IgD-negative memory B cell (primary cell): ENCODE measurements at regions not wholly inside any gene's neighbourhood (a gene's known extent, or its start where the extent isn't known, plus 50 kb on each side); places are given as distances from the start of the nearest gene placed in this dataset.

Experiments
- H3K27ac Mint-ChIP-seq, 3 donors: one replicate each; pipeline ENCODE4 v1.8.0; 2020 to 2022; ENCODE audit warnings: mild to moderate bottlenecking in 3 of 3, mixed read lengths in 3 of 3, moderate library complexity in 1 of 3
- H3K27me3 Mint-ChIP-seq: one replicate; pipeline ENCODE4 v1.8.0; 2021; ENCODE audit warnings: mixed read lengths
- H3K36me3 Mint-ChIP-seq: one replicate; pipeline ENCODE4 v1.8.0; 2020; ENCODE audit warnings: mild to moderate bottlenecking, mixed read lengths
- H3K4me1 Mint-ChIP-seq, 3 donors: one replicate each; pipeline ENCODE4 v1.8.0; 2020 to 2022; ENCODE audit warnings: mixed read lengths in 3 of 3, mild to moderate bottlenecking in 1 of 3
- H3K4me3 Mint-ChIP-seq, 4 donors: one replicate each; pipeline ENCODE4 v1.8.0; 2020 to 2022; ENCODE audit warnings: mild to moderate bottlenecking in 4 of 4, mixed read lengths in 4 of 4, moderate library complexity in 3 of 4
- H3K9me3 Mint-ChIP-seq, 3 donors: one replicate each; pipeline ENCODE4 v1.8.0; 2020 to 2021; ENCODE audit warnings: mixed read lengths in 3 of 3, mild to moderate bottlenecking in 1 of 3

GRCh38 chr3:9301091-9301490 is 51.6 kb upstream of the SRGAP3 start:
- no peaks in the 10 kb centered on the region for H3K36me3 Mint-ChIP-seq
- no peak overlapping the region for H3K27ac Mint-ChIP-seq
- peaks cover 0 to 4% (median 2%) of the 10 kb centered on the region in 3 donors for H3K4me1 Mint-ChIP-seq
- peaks cover 18% of the 10 kb centered on the region for H3K27me3 Mint-ChIP-seq
- no peak overlapping the region for H3K4me3 Mint-ChIP-seq
- H3K9me3 Mint-ChIP-seq: peaks cover 0 to 3% (median 0%) of the 10 kb centered on the region in 3 donors

- H3K27me3 Mint-ChIP-seq: peaks cover 16% of the 10 kb centered on the region
- no peak overlapping the region for H3K27ac Mint-ChIP-seq
- H3K4me1 Mint-ChIP-seq: peaks cover 0 to 4% (median 2%) of the 10 kb centered on the region in 3 donors
- H3K9me3 Mint-ChIP-seq: peaks cover 0 to 3% (median 0%) of the 10 kb centered on the region in 3 donors
- H3K36me3 Mint-ChIP-seq: no peaks in the 10 kb centered on the region
- H3K4me3 Mint-ChIP-seq: no peak overlapping the region
These were observed 52.4 kb upstream of the SRGAP3 start for GRCh38 chr3:9301798-9302197.

GRCh38 chr3:9302425-9303181 is 53.2 kb upstream of the SRGAP3 start:
- Mint-ChIP-seq H3K27ac (no peak overlapping the region), H3K27me3 (peaks cover 15% of the 10 kb centered on the region)

GRCh38 chr3:9308298-9308990 is 54.4 kb upstream of the THUMPD3 start:
- no peak overlapping the region for H3K4me3 Mint-ChIP-seq
- no peaks in the 10 kb centered on the region for H3K9me3 Mint-ChIP-seq
- H3K4me1 Mint-ChIP-seq: no peaks in the 10 kb centered on the region
- H3K36me3 Mint-ChIP-seq: no peaks in the 10 kb centered on the region
- no peak overlapping the region for H3K27ac Mint-ChIP-seq
- H3K27me3 Mint-ChIP-seq: peaks cover 3% of the 10 kb centered on the region

More at GRCh38 chr3:9302425-9303181, 53.2 kb upstream of the SRGAP3 start:
- H3K4me1 Mint-ChIP-seq: peaks cover 0 to 4% (median 2%) of the 10 kb centered on the region in 3 donors
- no peaks in the 10 kb centered on the region for H3K36me3 Mint-ChIP-seq
- H3K4me3 Mint-ChIP-seq: peak overlapping the region in 1 of 4 donors; percentile 49
- peaks cover 0 to 3% (median 0%) of the 10 kb centered on the region in 3 donors for H3K9me3 Mint-ChIP-seq

GRCh38 chr3:9310043-9310442 is 52.8 kb upstream of the THUMPD3 start:
- Mint-ChIP-seq H3K27me3 (no peaks in the 10 kb centered on the region), H3K9me3 (no peaks in the 10 kb centered on the region), H3K4me1 (no peaks in the 10 kb centered on the region), H3K36me3 (no peaks in the 10 kb centered on the region), H3K27ac (no peak overlapping the region), H3K4me3 (no peak overlapping the region)

GRCh38 chr3:9311228-9311627 is 51.6 kb upstream of the THUMPD3 start:
- Mint-ChIP-seq H3K9me3 (no peaks in the 10 kb centered on the region), H3K27ac (no peak overlapping the region)

More at GRCh38 chr3:9311228-9311627, 51.6 kb upstream of the THUMPD3 start:
- Mint-ChIP-seq H3K36me3 (no peaks in the 10 kb centered on the region), H3K4me1 (no peaks in the 10 kb centered on the region), H3K4me3 (no peak overlapping the region), H3K27me3 (peaks cover 1% of the 10 kb centered on the region)
